BJ (cell line): ENCODE measurements at regions not wholly inside any gene's neighbourhood (a gene's known extent, or its start where the extent isn't known, plus 50 kb on each side); places are given as distances from the start of the nearest gene placed in this dataset.

Source experiments
- CTCF ChIA-PET: fragments of 350-600 bp; formaldehyde crosslinking; extraction: SDS; loops from one replicate; lab custom pipeline; 2021; ENCODE audit warnings: antibody characterized with exemption, inconsistent platforms; lab: Yijun Ruan, JAX
- POLR2A ChIA-PET: fragments of 300-600 bp; sonication (Branson Sonifier 250); formaldehyde crosslinking; extraction: SDS; loops from one replicate; lab custom pipeline; 2021; ENCODE audit warnings: antibody characterized with exemption; lab: Charles Lee
- DNase-seq: peaks from one replicate; pipeline ENCODE4 v3.0.0-alpha.2; 2011; ENCODE audit warnings: low read depth
- H3K27me3 ChIP-seq: 2 replicates; pipeline ENCODE4 v1.6.0; 2011; ENCODE audit warnings: low read length; ENCODE audit not compliant: control insufficient read depth, insufficient read depth
- H3K36me3 ChIP-seq: 2 replicates; pipeline ENCODE4 v1.5.1; 2011; ENCODE audit warnings: low read length; ENCODE audit not compliant: control insufficient read depth, insufficient read depth
- H3K4me3 ChIP-seq: 2 replicates; pipeline ENCODE4 v1.5.1; 2011; ENCODE audit warnings: low read depth, mild to moderate bottlenecking, control low read depth, low read length
- TF ChIP-seq, protein P1 (sequence below): IDR thresholded peaks from 2 replicates; pipeline ENCODE4 v1.5.1; 2011; ENCODE audit warnings: low read depth, mild to moderate bottlenecking, control low read depth, inconsistent platforms, low read length, moderate library complexity; ENCODE audit not compliant: insufficient read depth

DNA sequence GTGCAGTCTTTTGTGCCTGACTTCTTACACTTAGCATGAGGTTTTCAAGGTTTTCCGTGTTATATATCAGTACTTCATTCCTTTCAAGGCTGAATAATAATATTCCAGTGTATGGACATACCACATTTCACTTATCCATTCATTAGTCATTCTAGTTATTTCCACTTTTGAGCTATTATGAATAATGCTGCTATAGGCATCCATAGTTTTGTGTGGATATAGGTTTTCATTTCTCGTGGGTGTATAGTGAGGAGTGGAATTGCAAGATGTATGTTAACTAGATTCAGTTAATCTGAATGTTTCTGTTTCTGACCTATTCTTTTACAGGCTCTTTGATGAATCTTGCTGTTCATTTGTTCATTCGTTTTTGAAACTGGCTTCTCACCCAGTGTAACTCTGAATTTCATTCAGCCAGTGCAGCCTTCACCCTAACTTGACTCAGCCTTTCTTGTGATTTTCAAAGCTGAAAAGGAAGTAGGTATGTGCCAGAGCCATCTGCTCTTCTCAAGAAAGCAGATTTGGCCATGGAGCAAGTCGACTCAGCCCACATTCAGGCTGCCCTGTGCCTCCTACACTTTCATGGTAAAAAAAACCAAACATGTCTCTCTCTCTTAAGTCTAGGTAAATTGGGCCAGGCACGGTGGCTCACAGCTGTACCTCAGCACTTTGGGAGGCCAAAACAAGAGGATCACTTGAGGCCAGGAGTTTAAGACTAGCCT lies 56.3 kb upstream of the NOCT start:
- TF ChIP-seq, protein P1, sequence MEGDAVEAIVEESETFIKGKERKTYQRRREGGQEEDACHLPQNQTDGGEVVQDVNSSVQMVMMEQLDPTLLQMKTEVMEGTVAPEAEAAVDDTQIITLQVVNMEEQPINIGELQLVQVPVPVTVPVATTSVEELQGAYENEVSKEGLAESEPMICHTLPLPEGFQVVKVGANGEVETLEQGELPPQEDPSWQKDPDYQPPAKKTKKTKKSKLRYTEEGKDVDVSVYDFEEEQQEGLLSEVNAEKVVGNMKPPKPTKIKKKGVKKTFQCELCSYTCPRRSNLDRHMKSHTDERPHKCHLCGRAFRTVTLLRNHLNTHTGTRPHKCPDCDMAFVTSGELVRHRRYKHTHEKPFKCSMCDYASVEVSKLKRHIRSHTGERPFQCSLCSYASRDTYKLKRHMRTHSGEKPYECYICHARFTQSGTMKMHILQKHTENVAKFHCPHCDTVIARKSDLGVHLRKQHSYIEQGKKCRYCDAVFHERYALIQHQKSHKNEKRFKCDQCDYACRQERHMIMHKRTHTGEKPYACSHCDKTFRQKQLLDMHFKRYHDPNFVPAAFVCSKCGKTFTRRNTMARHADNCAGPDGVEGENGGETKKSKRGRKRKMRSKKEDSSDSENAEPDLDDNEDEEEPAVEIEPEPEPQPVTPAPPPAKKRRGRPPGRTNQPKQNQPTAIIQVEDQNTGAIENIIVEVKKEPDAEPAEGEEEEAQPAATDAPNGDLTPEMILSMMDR: no peak
- ChIA-PET POLR2A (no interaction called here), CTCF (no interaction called here)
- DNase-seq: no peak
- H3K27me3 ChIP-seq: no peaks in the 10 kb centered on the region
- H3K4me3 ChIP-seq: no peak overlapping the region
- H3K36me3 ChIP-seq: no peaks in the 10 kb centered on the region

GRCh38 chr4:138958519-138958918 lies 57.1 kb upstream of the NOCT start:
- DNase-seq: no peak
- no peaks in the 10 kb centered on the region for H3K27me3 ChIP-seq
- TF ChIP-seq, protein P1: no peak
- H3K4me3 ChIP-seq: no peak overlapping the region
- POLR2A ChIA-PET: no interaction called here
- H3K36me3 ChIP-seq: no peaks in the 10 kb centered on the region
- CTCF ChIA-PET: interaction anchor here (0.7 kb wide), 1 partner anchor 51 kb away, joined by 3 read pairs; no protein-coding TSS in a partner anchor

- TF ChIP-seq, protein P1: no peak
- Histone ChIP-seq H3K36me3 (no peaks in the 10 kb centered on the region), H3K27me3 (no peaks in the 10 kb centered on the region), H3K4me3 (no peak overlapping the region)
- ChIA-PET POLR2A (no interaction called here), CTCF (no interaction called here)
- DNase-seq: no peak
These were observed 58.3 kb upstream of the NOCT start for GRCh38 chr4:138957302-138957701.

DNA sequence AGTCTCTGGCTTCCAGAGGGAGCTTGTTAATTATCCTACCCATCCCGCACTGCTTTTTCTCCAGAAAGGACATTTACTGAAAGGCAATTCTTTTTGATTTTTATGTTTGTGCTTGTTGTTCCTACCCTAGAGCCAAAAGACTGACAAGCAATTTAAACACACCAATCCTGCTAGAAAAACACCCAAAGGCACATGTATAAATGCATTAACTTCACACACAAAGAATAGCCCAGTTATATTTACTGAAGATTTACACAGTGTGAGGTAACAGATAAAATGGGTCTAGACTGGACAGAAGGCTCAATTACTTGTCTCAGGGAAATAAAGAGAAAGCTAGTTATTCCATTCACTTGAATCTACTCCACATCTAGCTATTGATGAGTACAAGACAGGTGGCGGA lies 61.2 kb upstream of the NOCT start:
- DNase-seq: no peak
- Histone ChIP-seq H3K27me3 (no peaks in the 10 kb centered on the region; the same call in 1 of the 2 replicates), H3K4me3 (no peak overlapping the region), H3K36me3 (no peaks in the 10 kb centered on the region)
- TF ChIP-seq, protein P1: no peak
- CTCF ChIA-PET: interaction anchor here (1.2 to 1.4 kb wide), 2 partner anchors 9 to 24 kb away, joined by 3 read pairs; no protein-coding TSS in a partner anchor
- POLR2A ChIA-PET: no interaction called here

DNA sequence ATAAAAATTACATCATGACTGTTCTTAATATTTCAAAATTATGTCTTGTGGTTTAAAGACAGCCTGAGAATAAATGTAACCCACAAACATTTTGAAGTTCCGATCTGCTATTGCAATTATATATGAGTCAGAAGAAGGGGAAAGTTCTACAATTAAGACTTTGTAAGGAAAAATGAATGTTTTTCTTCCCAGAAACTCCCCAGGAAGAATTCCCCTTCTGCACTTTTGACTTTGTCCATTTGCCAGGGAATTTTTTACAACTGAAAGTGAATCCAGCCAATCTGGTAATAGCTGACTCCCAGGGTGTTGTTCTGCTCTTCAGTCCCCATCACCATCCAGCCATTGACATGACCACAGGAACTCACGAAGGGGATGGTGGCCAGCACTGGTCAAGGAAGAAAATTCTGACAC lies 61.6 kb upstream of the NOCT start:
- Histone ChIP-seq H3K27me3 (no peaks in the 10 kb centered on the region; the same call in 1 of the 2 replicates), H3K36me3 (no peaks in the 10 kb centered on the region), H3K4me3 (no peak overlapping the region)
- CTCF ChIA-PET: interaction anchor here (1.2 to 1.4 kb wide), 2 partner anchors 10 to 24 kb away, joined by 3 read pairs; no protein-coding TSS in a partner anchor
- POLR2A ChIA-PET: no interaction called here
- TF ChIP-seq, protein P1: no peak
- DNase-seq: peak; percentile 85
